ENCODE measurements at regions not wholly inside any gene's neighbourhood (a gene's known extent, or its start where the extent isn't known, plus 50 kb on each side); places are given as distances from the start of the nearest gene placed in this dataset.

- ChIA-PET CTCF (interaction anchor here (0.5 to 0.7 kb wide), 2 partner anchors 13 to 129 kb away, joined by 3 read pairs; no protein-coding TSS in a partner anchor), POLR2A (no interaction called here)
- Histone ChIP-seq H3K4me1 (no peaks in the 10 kb centered on the region), H3K27ac (no peak overlapping the region), H3K9me3 (no peaks in the 10 kb centered on the region), H3K4me2 (no peak overlapping the region), H3K4me3 (no peak overlapping the region)
- no peak for DNase-seq (ENCODE audit: low read depth in 1 of 2, low spot score in 1 of 2)
- no peak for FAIRE-seq
- 17% methylated on average over 3 of the region's 3 CpGs for WGBS (ENCODE audit: missing lambda C conversion rate)
- TF ChIP-seq NPAS2 (CRISPR knock-in tag; IDR thresholded peaks at IDR 0.05; ENCODE audit: borderline replicate concordance) (no peak), HDAC2 (IDR thresholded peaks at IDR 0.05) (no peak), MAFK (IDR thresholded peaks at IDR 0.05; ENCODE audit: partially characterized antibody) (no peak), CBX8 (IDR thresholded peaks at IDR 0.05) (no peak), ZSCAN20 (CRISPR knock-in tag; IDR thresholded peaks at IDR 0.05) (no peak), EP300 (IDR thresholded peaks at IDR 0.05) (no peak), ZFP36 (IDR thresholded peaks at IDR 0.05; ENCODE audit: borderline replicate concordance, partially characterized antibody) (no peak), CTCF (IDR thresholded peaks at IDR 0.05) (no peak), HOXA7 (CRISPR knock-in tag; IDR thresholded peaks at IDR 0.05) (no peak), CHD4 (IDR thresholded peaks at IDR 0.05; ENCODE audit: borderline replicate concordance) (no peak), ELK1 (IDR thresholded peaks at IDR 0.05; ENCODE audit: low read depth, low read length) (no peak), SMC3 (IDR thresholded peaks at IDR 0.05) (no peak), ZC3H11A (IDR thresholded peaks at IDR 0.05) (no peak), HMGXB4 (CRISPR knock-in tag; IDR thresholded peaks at IDR 0.05; ENCODE audit: borderline replicate concordance) (no peak), E2F6 (IDR thresholded peaks at IDR 0.05; ENCODE audit: borderline replicate concordance, low read depth) (no peak)
- ATAC-seq: no peak
Measured at GRCh38 chr9:99401680-99402504, 179.8 kb downstream of the SEC61B start.

- CTCF ChIA-PET: interaction anchor here (1.7 kb wide), 1 partner anchor 8 kb away, joined by 4 read pairs; no protein-coding TSS in a partner anchor
- WGBS (ENCODE audit: missing lambda C conversion rate): 5% methylated on average over 1 of the region's 1 CpG
Measured at GRCh38 chr9:99403371-99403770, 181.3 kb downstream of the SEC61B start.

More at GRCh38 chr9:99403371-99403770, 181.3 kb downstream of the SEC61B start:
- Histone ChIP-seq H3K27ac (no peak overlapping the region), H3K4me2 (no peak overlapping the region), H3K9me3 (no peaks in the 10 kb centered on the region), H3K4me3 (no peak overlapping the region), H3K4me1 (no peaks in the 10 kb centered on the region)
- ATAC-seq: no peak
- DNase-seq (ENCODE audit: low read depth in 1 of 2, low spot score in 1 of 2): no peak
- no peak for TF ChIP-seq RFX5 (IDR thresholded peaks at IDR 0.05)
- no peak for TF ChIP-seq REST (IDR thresholded peaks at IDR 0.05)
- POLR2A ChIA-PET: no interaction called here
- FAIRE-seq: no peak
